ENCODE measurements at regions not wholly inside any gene's neighbourhood (a gene's known extent, or its start where the extent isn't known, plus 50 kb on each side); places are given as distances from the start of the nearest gene placed in this dataset.
"Not testable (repeated sequence)": the region's sequence is repeated elsewhere in the genome, so short reads cannot be mapped to it uniquely, and the experiment has no call there.

- H3K36me3 Mint-ChIP-seq, result no peaks in the 10 kb centered on the region
- no peak for DNase-seq
- CTCF ChIA-PET, result no interaction called here
- H3K27me3 Mint-ChIP-seq, result peaks cover 11% of the 10 kb centered on the region
- no peaks in the 10 kb centered on the region for H3K9me3 Mint-ChIP-seq
- no peak overlapping the region for H3K27ac Mint-ChIP-seq
- H3K4me3 Mint-ChIP-seq, result no peak overlapping the region
- H3K4me1 Mint-ChIP-seq, result no peaks in the 10 kb centered on the region
These were observed 65.3 kb downstream of the CDO1 start for GRCh38 chr5:115751176-115751575.

- Mint-ChIP-seq H3K9me3 (peaks cover 2% of the 10 kb centered on the region), H3K27ac (no peak overlapping the region), H3K36me3 (no peaks in the 10 kb centered on the region), H3K27me3 (peaks cover 11% of the 10 kb centered on the region), H3K4me3 (no peak overlapping the region), H3K4me1 (no peaks in the 10 kb centered on the region)
- CTCF ChIA-PET, result interaction anchor here (1.1 kb wide), 1 partner anchor 20 kb away, joined by 3 read pairs; no protein-coding TSS in a partner anchor
- DNase-seq, result no peak
These were observed 67.4 kb downstream of the CDO1 start for GRCh38 chr5:115749016-115749415.

- CTCF ChIA-PET, H3K27ac Mint-ChIP-seq, H3K4me3 Mint-ChIP-seq, H3K9me3 Mint-ChIP-seq, DNase-seq, H3K36me3 Mint-ChIP-seq, H3K4me1 Mint-ChIP-seq: not testable (repeated sequence)
- H3K27me3 Mint-ChIP-seq, result peaks cover 22% of the 10 kb centered on the region
These were observed 77.2 kb downstream of the CDO1 start for GRCh38 chr5:115739245-115739644.

GRCh38 chr5:115738830-115739229, 77.6 kb downstream of the CDO1 start:
- Mint-ChIP-seq H3K27me3 (peaks cover 22% of the 10 kb centered on the region), H3K27ac (no peak overlapping the region), H3K36me3 (no peaks in the 10 kb centered on the region), H3K4me1 (peaks cover 3% of the 10 kb centered on the region), H3K9me3 (peaks cover under 1% of the 10 kb centered on the region), H3K4me3 (no peak overlapping the region)
- CTCF ChIA-PET, result no interaction called here
- no peak for DNase-seq

- DNase-seq, result no peak
- Mint-ChIP-seq H3K27me3 (peaks cover 29% of the 10 kb centered on the region), H3K4me1 (peaks cover 3% of the 10 kb centered on the region), H3K4me3 (no peak overlapping the region), H3K36me3 (no peaks in the 10 kb centered on the region), H3K27ac (no peak overlapping the region), H3K9me3 (no peaks in the 10 kb centered on the region)
- CTCF ChIA-PET, result no interaction called here
These were observed 79.0 kb downstream of the CDO1 start for GRCh38 chr5:115737452-115737851.

- CTCF ChIA-PET, result no interaction called here
- no peaks in the 10 kb centered on the region for H3K9me3 Mint-ChIP-seq
- peaks cover 26% of the 10 kb centered on the region for H3K27me3 Mint-ChIP-seq
- no peak for DNase-seq
- no peaks in the 10 kb centered on the region for H3K36me3 Mint-ChIP-seq
- H3K4me1 Mint-ChIP-seq, result peaks cover 3% of the 10 kb centered on the region
- no peak overlapping the region for H3K4me3 Mint-ChIP-seq
- H3K27ac Mint-ChIP-seq, result no peak overlapping the region
These were observed 79.8 kb downstream of the CDO1 start for GRCh38 chr5:115736690-115737005.

- Mint-ChIP-seq H3K36me3 (no peaks in the 10 kb centered on the region), H3K27ac (no peak overlapping the region), H3K4me1 (peaks cover 3% of the 10 kb centered on the region), H3K4me3 (no peak overlapping the region), H3K9me3 (no peaks in the 10 kb centered on the region), H3K27me3 (peaks cover 28% of the 10 kb centered on the region)
- no peak for DNase-seq
- CTCF ChIA-PET, result no interaction called here
These were observed 80.3 kb downstream of the CDO1 start for GRCh38 chr5:115736004-115736689.

- no peak overlapping the region for H3K27ac Mint-ChIP-seq
- H3K27me3 Mint-ChIP-seq, result peaks cover 30% of the 10 kb centered on the region
- DNase-seq, result no peak
- no peak overlapping the region for H3K4me3 Mint-ChIP-seq
- no peaks in the 10 kb centered on the region for H3K36me3 Mint-ChIP-seq
- H3K9me3 Mint-ChIP-seq, result no peaks in the 10 kb centered on the region
- peaks cover 3% of the 10 kb centered on the region for H3K4me1 Mint-ChIP-seq
- CTCF ChIA-PET, result no interaction called here
These were observed 81.1 kb downstream of the CDO1 start for GRCh38 chr5:115735108-115735998.

GRCh38 chr5:115733607-115734006, 82.9 kb downstream of the CDO1 start:
- CTCF ChIA-PET, result no interaction called here
- peaks cover 3% of the 10 kb centered on the region for H3K4me1 Mint-ChIP-seq
- H3K4me3 Mint-ChIP-seq, result no peak overlapping the region
- DNase-seq, result no peak
- no peak overlapping the region for H3K27ac Mint-ChIP-seq
- no peaks in the 10 kb centered on the region for H3K9me3 Mint-ChIP-seq
- H3K36me3 Mint-ChIP-seq, result no peaks in the 10 kb centered on the region
- H3K27me3 Mint-ChIP-seq, result peaks cover 26% of the 10 kb centered on the region

GRCh38 chr5:115732026-115732425, 84.4 kb downstream of the CDO1 start:
- CTCF ChIA-PET, result no interaction called here
- Mint-ChIP-seq H3K4me1 (peaks cover 3% of the 10 kb centered on the region), H3K27ac (no peak overlapping the region)

GRCh38 chr5:115725522-115725921, 90.9 kb downstream of the CDO1 start:
- Mint-ChIP-seq H3K4me3 (no peak overlapping the region), H3K27me3 (no peaks in the 10 kb centered on the region), H3K4me1 (no peaks in the 10 kb centered on the region), H3K9me3 (no peaks in the 10 kb centered on the region), H3K27ac (no peak overlapping the region), H3K36me3 (no peaks in the 10 kb centered on the region)
- DNase-seq, result no peak
- CTCF ChIA-PET, result no interaction called here

More at GRCh38 chr5:115732026-115732425, 84.4 kb downstream of the CDO1 start:
- Mint-ChIP-seq H3K27me3 (peaks cover 20% of the 10 kb centered on the region), H3K4me3 (no peak overlapping the region), H3K36me3 (no peaks in the 10 kb centered on the region), H3K9me3 (no peaks in the 10 kb centered on the region)
- DNase-seq, result no peak

- no peak overlapping the region for H3K4me3 Mint-ChIP-seq
- no peaks in the 10 kb centered on the region for H3K9me3 Mint-ChIP-seq
- H3K4me1 Mint-ChIP-seq, result no peaks in the 10 kb centered on the region
- no peaks in the 10 kb centered on the region for H3K36me3 Mint-ChIP-seq
- H3K27ac Mint-ChIP-seq, result no peak overlapping the region
- CTCF ChIA-PET, result interaction anchor here (1.2 kb wide), 1 partner anchor 45 kb away, joined by 4 read pairs; no protein-coding TSS in a partner anchor
- no peak for DNase-seq
- H3K27me3 Mint-ChIP-seq, result peaks cover 2% of the 10 kb centered on the region
These were observed 93.2 kb downstream of the CDO1 start for GRCh38 chr5:115723220-115723619.

GRCh38 chr5:115720888-115721287, 95.1 kb upstream of the TMED7 start:
- H3K4me1 Mint-ChIP-seq, result no peaks in the 10 kb centered on the region
- no peak overlapping the region for H3K4me3 Mint-ChIP-seq
- DNase-seq, result no peak
- H3K27me3 Mint-ChIP-seq, result peaks cover 3% of the 10 kb centered on the region
- no peaks in the 10 kb centered on the region for H3K36me3 Mint-ChIP-seq
- no peak overlapping the region for H3K27ac Mint-ChIP-seq
- CTCF ChIA-PET, result no interaction called here
- no peaks in the 10 kb centered on the region for H3K9me3 Mint-ChIP-seq

- Mint-ChIP-seq H3K4me3 (no peak overlapping the region), H3K27ac (no peak overlapping the region), H3K36me3 (no peaks in the 10 kb centered on the region), H3K27me3 (peaks cover 3% of the 10 kb centered on the region), H3K4me1 (no peaks in the 10 kb centered on the region), H3K9me3 (no peaks in the 10 kb centered on the region)
- CTCF ChIA-PET, result no interaction called here
- no peak for DNase-seq
These were observed 93.1 kb upstream of the TMED7 start for GRCh38 chr5:115718927-115719326.

- Mint-ChIP-seq H3K27ac (no peak overlapping the region), H3K36me3 (no peaks in the 10 kb centered on the region), H3K27me3 (peaks cover 7% of the 10 kb centered on the region), H3K9me3 (no peaks in the 10 kb centered on the region), H3K4me1 (no peaks in the 10 kb centered on the region), H3K4me3 (no peak overlapping the region)
- CTCF ChIA-PET, result no interaction called here
- DNase-seq, result no peak
These were observed 87.6 kb upstream of the TMED7 start for GRCh38 chr5:115713408-115713807.
